ENCODE measurements at regions not wholly inside any gene's neighbourhood (a gene's known extent, or its start where the extent isn't known, plus 50 kb on each side); places are given as distances from the start of the nearest gene placed in this dataset.

- no peak for DNase-seq (ENCODE audit: low read depth)
Measured at GRCh38 chr6:147037881-147038280, 166.3 kb upstream of the STXBP5 start.

GRCh38 chr6:147040121-147040910, 163.9 kb upstream of the STXBP5 start:
- no peak for DNase-seq (ENCODE audit: low read depth)

GRCh38 chr6:147042679-147043078, 161.5 kb upstream of the STXBP5 start:
- no peak for DNase-seq (ENCODE audit: low read depth)

GRCh38 chr6:147043994-147044477, 160.2 kb upstream of the STXBP5 start:
- no peak for DNase-seq (ENCODE audit: low read depth)

- DNase-seq (ENCODE audit: low read depth): peak; percentile 22
Measured at GRCh38 chr6:147046141-147046877, 157.9 kb upstream of the STXBP5 start.

GRCh38 chr6:147048930-147049329, 155.3 kb upstream of the STXBP5 start:
- DNase-seq (ENCODE audit: low read depth): no peak

- no peak for DNase-seq (ENCODE audit: low read depth)
Measured at GRCh38 chr6:147053311-147053921, 150.8 kb upstream of the STXBP5 start.

GRCh38 chr6:147054158-147054557, 150.1 kb upstream of the STXBP5 start:
- DNase-seq (ENCODE audit: low read depth): no peak

- DNase-seq (ENCODE audit: low read depth): no peak
Measured at GRCh38 chr6:147054871-147055270, 149.3 kb upstream of the STXBP5 start.

GRCh38 chr6:147055821-147056392, 148.3 kb upstream of the STXBP5 start:
- no peak for DNase-seq (ENCODE audit: low read depth)

GRCh38 chr6:147057188-147057587, 147.0 kb upstream of the STXBP5 start:
- DNase-seq (ENCODE audit: low read depth): no peak

- no peak for DNase-seq (ENCODE audit: low read depth)
Measured at GRCh38 chr6:147057705-147058342, 146.4 kb upstream of the STXBP5 start.

- DNase-seq (ENCODE audit: low read depth): no peak
Measured at GRCh38 chr6:147058786-147059385, 145.3 kb upstream of the STXBP5 start.

GRCh38 chr6:147060636-147061035, 143.6 kb upstream of the STXBP5 start:
- no peak for DNase-seq (ENCODE audit: low read depth)

- DNase-seq (ENCODE audit: low read depth): no peak
Measured at GRCh38 chr6:147061252-147061651, 143.0 kb upstream of the STXBP5 start.

GRCh38 chr6:147063469-147064031, 140.7 kb upstream of the STXBP5 start:
- DNase-seq (ENCODE audit: low read depth): no peak

GRCh38 chr6:147065786-147066185, 138.4 kb upstream of the STXBP5 start:
- DNase-seq (ENCODE audit: low read depth): no peak

GRCh38 chr6:147067184-147067583, 137.0 kb upstream of the STXBP5 start:
- no peak for DNase-seq (ENCODE audit: low read depth)

- no peak for DNase-seq (ENCODE audit: low read depth)
Measured at GRCh38 chr6:147071776-147072175, 132.4 kb upstream of the STXBP5 start.

GRCh38 chr6:147075381-147075780, 128.8 kb upstream of the STXBP5 start:
- DNase-seq (ENCODE audit: low read depth): no peak

GRCh38 chr6:147077251-147077650, 127.0 kb upstream of the STXBP5 start:
- no peak for DNase-seq (ENCODE audit: low read depth)

Data from CMK (cell line).